Lung (tissue), 11 donors: ENCODE measurements at regions not wholly inside any gene's neighbourhood (a gene's known extent, or its start where the extent isn't known, plus 50 kb on each side); places are given as distances from the start of the nearest gene placed in this dataset.

ENCODE experiments used
- ATAC-seq: fragments of 200-7000 bp; cut with Tn5 transposase; one replicate; pipeline ENCODE4 v1.9.1; 2020; ENCODE audit warnings: moderate number of reproducible peaks; ENCODE audit not compliant: insufficient read depth, low FRiP score
- DNase-seq, 3 donors: peaks; one replicate each; pipeline ENCODE4 v3.0.0-alpha.2; 2013 to 2017
- H3K27ac ChIP-seq, 2 donors: one replicate each; pipeline ENCODE4 v1.5.1; 2013; ENCODE audit warnings: mild to moderate bottlenecking in 2 of 2, moderate library complexity in 2 of 2, control low read depth in 1 of 2, inconsistent platforms in 1 of 2, low read depth in 1 of 2, low read length in 1 of 2
- H3K27me3 ChIP-seq, 3 donors: one replicate each; pipeline ENCODE4 v1.5.1; 2013; ENCODE audit warnings: low read length in 2 of 3; ENCODE audit not compliant: control insufficient read depth in 3 of 3, insufficient read depth in 3 of 3
- H3K36me3 ChIP-seq, 4 donors: one replicate each; pipeline ENCODE4 v1.5.1; 2013; ENCODE audit warnings: low read length in 4 of 4, mild to moderate bottlenecking in 1 of 4, moderate library complexity in 1 of 4; ENCODE audit not compliant: control insufficient read depth in 4 of 4, insufficient read depth in 4 of 4
- H3K4me1 ChIP-seq, 5 donors: one replicate each; pipeline ENCODE4 v1.5.1; 2013; ENCODE audit warnings: low read length in 5 of 5, mild to moderate bottlenecking in 2 of 5, moderate library complexity in 1 of 5; ENCODE audit not compliant: control insufficient read depth in 5 of 5, insufficient read depth in 5 of 5
- H3K4me3 ChIP-seq: one replicate; pipeline ENCODE4 v1.5.1; 2013; ENCODE audit warnings: mild to moderate bottlenecking, control low read depth, moderate library complexity
- H3K9ac ChIP-seq, 2 donors: one replicate each; pipeline ENCODE4 v1.5.1; 2013; ENCODE audit warnings: low read length in 2 of 2, control low read depth in 1 of 2; ENCODE audit not compliant: insufficient read depth in 1 of 2
- H3K9me3 ChIP-seq, 4 donors: one replicate each; pipeline ENCODE4 v1.5.1; 2013; ENCODE audit warnings: low read length in 3 of 4, mild to moderate bottlenecking in 1 of 4, moderate library complexity in 1 of 4; ENCODE audit not compliant: control insufficient read depth in 4 of 4, insufficient read depth in 3 of 4
- CTCF ChIP-seq: IDR thresholded peaks from 2 replicates; pipeline ENCODE4 v1.5.1; 2012; ENCODE audit warnings: mild to moderate bottlenecking; ENCODE audit errors: control extremely low read depth, extremely low read depth
- WGBS, 2 donors: extraction: QIAGEN DNeasy Blood & Tissue Kit; methylation state at CpG; one replicate each; pipeline ENCODE4 v1.1.7; 2013; 5-methylcytosine and 5-hydroxymethylcytosine counted together
- donor health status: control.
- donor health status: control.
- donor health status: Bipolar disorder and iron deficiency.
- donor health status: healthy.
- donor health status: DM: yes; HTN: yes; CAD: no.

GRCh38 chr19:46967578-46968032 lies 52.0 kb upstream of the NPAS1 start:
- Histone ChIP-seq H3K27me3 (no peaks in the 10 kb centered on the region), H3K27ac (peak overlapping the region; percentile 6 to 72), H3K4me1 (peaks cover 0 to 14% (median 4%) of the 10 kb centered on the region in 5 donors), H3K9me3 (no peaks in the 10 kb centered on the region), H3K36me3 (peaks cover 0 to 10% (median 5%) of the 10 kb centered on the region in 4 donors), H3K4me3 (no peak overlapping the region), H3K9ac (no peak overlapping the region)
- ATAC-seq, result no peak
- DNase-seq, result no peak
- no peak for TF ChIP-seq CTCF
- WGBS, 2 donors, result 31 to 67% methylated on average over 8 of the region's 8 CpGs
